ENCODE measurements at regions not wholly inside any gene's neighbourhood (a gene's known extent, or its start where the extent isn't known, plus 50 kb on each side); places are given as distances from the start of the nearest gene placed in this dataset.
"Not testable (repeated sequence)": the region's sequence is repeated elsewhere in the genome, so short reads cannot be mapped to it uniquely, and the experiment has no call there.

DNA sequence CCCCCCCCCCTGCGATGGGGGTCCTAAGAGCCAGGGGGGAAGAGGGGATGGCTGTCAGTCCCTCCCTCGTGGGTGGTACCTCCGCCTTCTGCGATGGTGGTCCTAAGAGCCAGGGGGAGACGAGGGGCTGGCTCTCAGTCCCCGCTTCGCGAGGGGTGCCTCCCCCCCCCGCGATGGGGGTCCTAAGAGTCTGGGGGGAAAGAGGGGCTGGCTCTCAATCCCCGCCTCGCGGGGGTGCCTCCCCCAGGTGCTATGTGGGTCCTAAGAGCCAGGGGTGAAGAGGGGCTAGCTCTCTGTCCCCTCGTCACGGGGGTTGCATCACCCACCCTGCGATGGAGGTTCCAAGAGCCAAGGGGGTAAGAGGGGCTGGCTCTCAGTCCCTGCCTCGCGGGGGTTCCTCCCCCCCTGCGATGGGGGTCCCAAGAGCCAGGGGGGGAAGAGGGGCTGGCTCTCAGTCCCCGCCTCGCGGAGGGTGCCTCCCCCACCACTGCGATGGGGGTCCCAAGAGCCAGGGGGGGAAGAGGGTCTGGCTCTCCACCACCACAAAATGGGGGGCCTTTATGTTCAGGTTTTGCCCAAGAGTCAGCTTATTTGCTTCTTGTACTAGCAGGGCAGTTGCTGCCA is 2323.6 kb upstream of the PCDH20 start:
- ATAC-seq (ENCODE audit: poor library complexity); intact Hi-C loops (cut with DNase I): not testable (repeated sequence)
- peak; percentile 9 for DNase-seq

DNA sequence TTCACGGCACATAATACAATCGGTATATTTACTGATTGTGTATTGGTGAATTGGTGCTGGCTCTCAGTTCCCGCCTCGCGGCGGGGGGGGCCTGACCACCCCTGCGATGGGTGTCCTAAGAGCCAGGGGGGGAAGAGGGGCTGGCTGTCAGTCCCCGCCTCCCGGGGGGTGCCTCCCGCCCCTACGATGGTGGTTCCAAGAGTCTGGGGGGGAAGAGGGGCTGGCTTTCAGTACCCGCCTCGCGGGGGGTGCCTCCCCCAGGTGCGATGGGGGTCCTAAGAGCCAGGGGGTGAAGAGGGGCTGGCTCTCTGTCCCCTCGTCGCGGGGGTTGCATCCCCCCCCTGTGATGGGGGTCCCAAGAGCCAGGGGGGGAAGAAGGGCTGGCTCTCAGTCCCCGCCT is 2321.8 kb upstream of the PCDH20 start:
- no peak for ATAC-seq (ENCODE audit: poor library complexity)
- intact Hi-C loops (cut with DNase I): no loop called here
- DNase-seq: peak; percentile 16

DNA sequence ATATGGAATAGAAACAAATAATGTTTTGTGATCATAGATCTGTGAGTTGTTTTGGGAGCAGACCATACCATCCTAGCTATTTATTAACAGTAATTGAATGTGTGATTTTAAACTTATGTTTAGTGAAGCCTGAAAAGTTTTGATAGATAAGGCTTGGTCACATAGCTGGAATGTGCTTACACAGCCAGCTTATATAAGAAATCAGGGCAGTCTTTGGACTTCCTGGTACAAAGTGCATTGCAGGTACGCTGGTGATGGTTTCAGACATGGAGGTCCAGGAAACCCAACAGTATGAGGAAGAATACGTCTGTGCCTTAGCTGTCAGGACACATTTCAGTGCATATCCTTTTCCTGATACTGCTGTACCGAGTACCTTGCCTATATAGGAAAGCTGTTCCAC is 2316.2 kb upstream of the PCDH20 start:
- ATAC-seq (ENCODE audit: poor library complexity) (no peak), DNase-seq (no peak)
- intact Hi-C loops (cut with DNase I): no loop called here

DNA sequence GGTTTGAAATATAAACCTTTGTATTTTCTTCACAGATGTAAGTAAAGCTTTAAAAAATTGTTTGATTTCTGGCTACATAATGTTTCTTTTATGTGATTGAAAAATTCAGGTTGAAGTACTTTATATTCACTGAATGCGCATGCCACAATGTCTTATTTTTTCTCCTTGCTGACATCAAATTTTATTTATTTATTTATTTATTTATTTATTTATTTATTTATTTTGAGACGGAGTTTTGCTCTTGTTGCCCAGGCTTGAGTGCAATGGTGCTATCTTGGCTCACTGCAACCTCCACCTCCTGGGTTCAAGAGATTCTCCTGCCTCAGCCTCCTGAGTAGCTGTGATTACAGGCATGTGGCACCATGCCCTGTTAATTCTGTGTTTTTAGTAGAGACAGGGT is 2296.5 kb upstream of the PCDH20 start:
- intact Hi-C loops (cut with DNase I); ATAC-seq (ENCODE audit: poor library complexity); DNase-seq: not testable (repeated sequence)

DNA sequence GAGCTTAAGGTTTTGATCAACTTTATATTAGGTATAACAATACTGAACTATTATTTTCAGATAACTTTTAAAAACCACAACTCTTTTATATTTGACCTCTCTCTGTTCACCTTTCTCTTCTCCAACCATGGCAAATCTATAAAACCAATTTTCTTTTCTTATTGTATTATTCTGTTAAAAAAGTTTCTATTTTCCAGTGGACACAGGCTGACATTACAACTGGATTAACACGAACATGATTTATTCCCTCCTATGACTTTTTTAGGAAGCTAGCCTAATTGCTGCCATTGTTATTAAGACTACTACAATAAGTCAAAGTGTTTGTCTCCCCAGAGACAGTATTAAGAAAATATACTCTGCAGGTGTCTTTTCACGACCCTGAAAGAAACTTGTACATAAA is 2291.1 kb upstream of the PCDH20 start:
- ATAC-seq (ENCODE audit: poor library complexity) (no peak), DNase-seq (no peak)
- intact Hi-C loops (cut with DNase I): no loop called here

DNA sequence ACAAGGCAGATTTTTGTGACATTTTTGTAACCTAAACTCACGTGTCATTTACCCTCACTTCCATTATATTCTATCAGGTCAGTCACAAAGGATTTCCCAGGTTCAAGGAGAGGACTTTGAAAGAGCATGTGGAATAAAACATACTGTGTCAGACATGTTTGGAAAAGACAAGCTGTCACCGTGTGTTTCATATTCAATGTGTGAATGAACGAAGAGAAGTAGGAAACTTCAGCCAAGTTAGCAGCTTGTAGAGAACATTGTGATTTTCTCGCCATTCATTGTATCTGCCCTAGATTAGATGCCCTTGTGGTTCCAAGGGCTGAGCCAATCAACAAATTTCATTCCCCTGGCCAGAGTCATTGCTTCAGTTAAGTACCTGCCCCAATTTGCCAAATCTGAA is 2288.9 kb upstream of the PCDH20 start:
- intact Hi-C loops (cut with DNase I): no loop called here
- ATAC-seq (ENCODE audit: poor library complexity): no peak
- no peak for DNase-seq

DNA sequence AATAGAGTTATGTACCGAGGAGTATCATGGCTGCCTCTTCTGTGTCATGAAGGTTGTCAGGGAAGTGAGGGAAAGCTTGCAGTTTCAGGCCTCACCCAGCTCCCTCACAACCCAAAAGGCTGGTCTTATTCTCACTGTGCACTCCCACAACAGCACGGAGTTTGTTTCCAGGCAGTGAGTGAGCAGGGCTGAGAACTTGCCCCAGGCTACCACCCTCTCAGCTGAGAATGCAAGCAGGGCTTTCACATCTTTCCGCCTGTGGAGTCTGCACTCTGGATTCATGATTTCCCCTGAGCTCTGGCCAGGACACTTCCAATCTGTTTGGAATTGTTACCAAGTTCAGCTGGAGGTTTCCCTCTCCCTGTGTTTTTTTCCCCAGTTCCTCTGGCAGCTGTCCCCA is 2284.7 kb upstream of the PCDH20 start:
- intact Hi-C loops (cut with DNase I): no loop called here
- DNase-seq: no peak

DNA sequence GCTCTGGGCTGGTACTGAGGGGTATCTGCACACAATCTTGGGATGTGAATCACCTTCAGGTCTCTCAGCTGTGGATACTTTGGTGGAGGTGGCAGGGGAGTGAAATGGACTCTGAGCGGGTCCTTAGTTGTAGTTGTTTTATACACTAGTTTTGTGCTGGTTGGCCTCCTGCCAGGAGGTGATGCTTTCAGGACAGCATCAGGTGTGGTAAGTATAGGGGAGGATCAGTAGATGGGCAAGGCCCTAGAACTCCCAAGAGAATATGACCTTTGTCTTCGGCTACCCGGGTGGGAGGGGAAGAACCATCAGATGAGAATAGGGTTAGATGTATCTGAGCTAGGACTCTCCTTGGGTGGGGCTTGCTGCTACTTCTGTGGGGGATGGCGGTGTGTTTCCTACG is 2284.3 kb upstream of the PCDH20 start:
- DNase-seq (no peak), ATAC-seq (ENCODE audit: poor library complexity) (no peak)
- intact Hi-C loops (cut with DNase I): no loop called here

More for the DNA sequence above, 2284.7 kb upstream of the PCDH20 start:
- ATAC-seq (ENCODE audit: poor library complexity): no peak

DNA sequence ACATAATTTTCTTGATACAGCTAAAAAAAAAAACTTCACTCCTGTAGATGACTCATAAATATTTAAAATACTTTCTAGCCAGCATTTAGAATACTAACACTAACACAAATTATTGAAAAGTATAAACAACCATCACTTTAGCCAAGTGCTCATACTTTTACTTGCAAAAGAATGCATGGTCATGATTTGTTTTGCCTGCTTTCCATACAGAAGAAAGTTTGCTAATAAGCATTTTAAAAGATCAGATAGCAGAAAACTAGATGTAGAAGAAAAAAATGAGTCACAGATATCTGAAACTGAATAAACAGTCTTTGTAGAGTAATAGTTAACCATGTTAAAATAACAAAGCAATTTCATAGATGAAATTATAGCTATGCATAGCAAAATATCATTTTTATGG is 2280.4 kb upstream of the PCDH20 start:
- DNase-seq (no peak), ATAC-seq (ENCODE audit: poor library complexity) (no peak)
- intact Hi-C loops (cut with DNase I): no loop called here

DNA sequence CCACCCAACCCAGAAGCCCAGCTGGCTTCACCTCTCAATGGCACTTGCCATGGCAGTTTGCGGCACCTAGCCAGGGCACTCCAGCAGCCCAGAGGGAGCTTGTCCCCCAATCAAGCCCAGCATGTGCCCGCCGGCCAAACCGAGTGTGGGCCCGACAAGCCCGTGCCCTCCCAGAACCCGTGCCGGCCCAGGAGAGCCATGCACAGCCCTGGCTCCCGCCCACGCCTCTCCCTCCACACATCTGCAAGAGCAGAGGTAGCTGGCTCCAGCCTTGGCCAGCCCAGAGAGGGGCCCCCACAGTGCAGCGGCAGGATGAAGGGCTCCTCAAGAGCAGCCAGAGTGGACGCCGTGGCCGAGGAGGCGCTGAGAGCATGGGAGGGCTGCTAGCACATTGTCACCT is 2278.0 kb upstream of the PCDH20 start:
- no peak for DNase-seq
- intact Hi-C loops (cut with DNase I): no loop called here
- ATAC-seq (ENCODE audit: poor library complexity): no peak

DNA sequence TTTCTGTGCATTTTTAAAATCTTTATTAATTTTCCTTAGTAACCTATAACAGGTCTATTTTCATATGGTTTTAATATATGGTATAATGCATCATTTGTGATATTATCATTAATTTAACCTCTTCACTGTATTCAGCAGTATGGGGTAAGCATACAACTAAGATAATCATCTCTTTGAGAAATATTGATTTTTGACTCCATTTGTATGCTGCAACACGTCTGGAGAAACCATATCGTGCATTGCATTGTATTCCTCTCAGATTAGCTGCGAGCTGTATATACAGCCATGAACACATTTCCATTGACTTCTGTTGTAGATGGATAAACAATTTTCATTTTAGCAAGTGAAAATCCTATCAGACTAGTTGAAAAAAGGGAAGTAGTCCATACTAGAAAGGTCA is 2275.8 kb upstream of the PCDH20 start:
- ATAC-seq (ENCODE audit: poor library complexity) (no peak), DNase-seq (no peak)
- intact Hi-C loops (cut with DNase I): no loop called here

DNA sequence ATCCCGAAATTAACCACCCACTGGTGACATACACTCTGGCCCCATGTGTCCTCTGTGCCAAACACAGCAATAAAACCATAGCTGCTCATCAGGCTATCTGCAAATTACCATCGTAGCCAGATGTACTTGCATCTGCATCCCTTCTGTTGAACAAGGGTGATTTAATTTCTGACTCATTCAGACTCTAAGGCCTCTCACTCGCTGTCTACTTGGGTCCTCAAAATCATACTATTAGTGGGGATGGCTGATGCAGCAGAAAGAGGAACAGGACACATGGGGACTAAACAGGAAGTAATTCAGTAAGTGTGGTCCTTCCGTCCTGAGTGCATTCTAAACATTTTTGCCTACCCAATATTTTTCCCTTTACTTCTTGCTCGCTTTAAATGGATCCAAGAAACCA is 2275.0 kb upstream of the PCDH20 start:
- no peak for DNase-seq
- ATAC-seq (ENCODE audit: poor library complexity): no peak
- intact Hi-C loops (cut with DNase I): no loop called here

DNA sequence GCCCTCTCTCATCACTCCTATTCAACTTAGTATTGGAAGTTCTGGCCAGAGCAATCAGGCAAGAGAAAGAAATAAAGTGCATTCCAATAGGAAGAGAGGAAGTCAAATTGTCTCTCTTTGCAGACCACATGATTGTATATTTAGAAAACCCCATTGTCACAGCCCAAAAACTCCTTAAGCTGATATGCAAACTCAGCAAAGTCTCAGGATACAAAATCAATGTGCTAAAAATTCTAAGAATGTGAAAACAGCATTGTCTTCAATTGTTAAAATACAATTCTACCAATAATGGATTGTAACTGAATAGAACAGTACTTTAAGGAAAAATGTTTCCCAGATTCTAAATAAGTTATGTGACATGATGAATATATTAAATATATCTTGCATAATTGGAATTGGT is 2269.2 kb upstream of the PCDH20 start:
- DNase-seq (no peak), ATAC-seq (ENCODE audit: poor library complexity) (no peak)
- intact Hi-C loops (cut with DNase I): no loop called here

DNA sequence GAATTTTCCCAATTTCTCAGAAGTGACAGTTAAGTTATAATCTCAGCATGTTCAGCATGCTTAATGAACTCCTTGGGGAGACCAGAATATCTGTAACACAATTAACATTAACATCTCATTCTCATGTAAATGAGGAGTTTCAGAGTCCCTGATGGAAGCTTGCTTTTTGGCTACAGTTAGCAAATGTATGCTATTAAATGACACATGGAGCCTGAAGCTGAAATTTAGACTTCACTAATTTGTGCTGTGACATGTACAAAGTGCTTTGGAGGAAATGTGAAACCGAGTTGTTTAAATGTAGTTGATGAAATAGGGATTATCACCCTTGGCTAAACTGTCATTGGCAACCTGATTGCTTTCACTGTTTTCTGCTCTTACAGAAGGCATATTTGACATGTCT is 2265.1 kb upstream of the PCDH20 start:
- DNase-seq: no peak
- intact Hi-C loops (cut with DNase I): no loop called here
- ATAC-seq (ENCODE audit: poor library complexity): no peak

DNA sequence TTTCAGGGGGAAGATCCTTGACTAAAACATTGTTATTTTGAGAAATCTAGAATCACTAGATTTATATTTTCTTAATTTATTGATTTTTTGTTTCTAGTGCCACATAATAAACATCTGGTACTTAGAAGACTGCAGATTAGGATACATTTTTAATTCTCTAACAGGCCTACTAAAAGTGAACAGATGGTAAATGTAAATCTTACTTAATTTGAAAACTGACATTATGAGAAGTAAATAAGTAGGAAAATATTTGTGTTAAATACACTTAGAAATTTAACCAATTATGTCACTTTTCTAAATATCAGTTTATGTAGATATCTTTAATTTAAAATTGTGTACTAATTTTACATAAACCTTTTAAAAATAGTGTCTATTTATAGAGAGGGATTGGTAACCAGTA is 2255.6 kb upstream of the PCDH20 start:
- ATAC-seq (ENCODE audit: poor library complexity): no peak

DNA sequence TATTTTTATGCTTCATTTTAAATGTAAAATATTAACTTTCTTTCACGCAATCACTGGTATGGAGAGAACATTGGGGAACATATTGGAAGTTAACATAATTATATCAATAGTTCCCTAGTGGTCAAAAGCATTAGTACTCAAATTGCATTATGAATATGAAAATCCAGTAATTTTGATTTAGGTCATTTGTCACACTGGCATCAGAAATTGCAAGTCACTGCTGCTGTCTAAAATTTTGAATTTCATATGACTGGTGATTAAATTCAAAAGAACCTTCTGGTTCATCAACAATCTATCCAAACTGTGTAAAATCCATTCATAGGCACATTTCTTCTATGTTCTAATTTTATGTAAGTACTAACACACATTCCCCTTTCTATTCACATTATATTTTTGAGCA is 2235.7 kb upstream of the PCDH20 start:
- no peak for ATAC-seq (ENCODE audit: poor library complexity)
- no peak for DNase-seq

More for the DNA sequence above, 2255.6 kb upstream of the PCDH20 start:
- intact Hi-C loops (cut with DNase I): no loop called here
- no peak for DNase-seq

DNA sequence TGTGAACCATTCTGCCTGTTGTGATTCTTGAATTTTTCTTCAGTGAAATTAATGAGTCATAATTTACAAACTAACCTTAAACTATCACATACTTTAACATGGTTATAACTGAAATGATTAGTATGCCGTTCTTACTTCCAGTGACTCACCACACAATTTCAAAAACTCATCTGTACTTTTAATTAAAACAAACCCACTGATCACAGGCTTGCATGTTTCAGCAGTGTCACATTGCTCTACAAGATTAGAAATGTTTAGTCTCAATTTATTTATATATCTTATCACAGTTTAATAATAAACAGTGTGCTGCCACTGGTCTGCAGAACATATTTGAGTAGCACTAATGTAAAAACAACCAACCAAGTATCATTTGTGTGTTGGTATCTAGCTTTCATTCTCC is 2227.9 kb upstream of the PCDH20 start:
- intact Hi-C loops (cut with DNase I): no loop called here
- ATAC-seq (ENCODE audit: poor library complexity): no peak
- DNase-seq: no peak

More for the DNA sequence above, 2235.7 kb upstream of the PCDH20 start:
- intact Hi-C loops (cut with DNase I): no loop called here

DNA sequence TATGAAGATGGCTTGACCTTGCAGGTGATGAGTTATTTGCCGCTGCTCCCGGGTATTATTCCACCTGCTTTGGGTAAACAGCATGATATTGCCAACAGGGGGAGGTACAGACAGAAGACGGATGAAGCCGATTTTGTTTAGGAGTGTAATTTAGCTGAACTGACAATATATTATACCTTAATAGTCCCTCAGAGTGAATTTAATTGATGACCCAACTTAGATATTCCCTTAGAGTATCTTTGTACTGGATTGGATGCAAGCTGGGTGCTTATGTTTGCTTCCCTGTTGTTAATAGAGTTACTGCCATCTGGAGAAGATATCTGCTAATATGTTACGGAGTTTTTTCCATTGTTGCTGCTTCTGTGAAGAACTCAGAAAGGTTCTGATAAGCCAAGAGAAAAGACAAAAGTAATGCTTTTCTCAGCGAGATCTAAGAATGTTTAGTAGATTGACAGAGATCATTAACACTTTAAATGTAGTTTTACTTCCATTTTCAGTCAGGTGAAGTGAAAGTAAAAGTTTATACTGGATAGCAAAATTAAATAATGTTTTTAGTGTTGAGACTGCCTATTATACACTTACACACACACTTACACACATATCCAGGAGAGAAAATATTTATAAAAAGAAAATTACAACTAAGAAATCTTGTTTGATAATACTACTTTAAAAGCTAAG is 2220.8 kb upstream of the PCDH20 start:
- intact Hi-C loops (cut with DNase I): no loop called here
- DNase-seq (no peak), ATAC-seq (ENCODE audit: poor library complexity) (no peak)

DNA sequence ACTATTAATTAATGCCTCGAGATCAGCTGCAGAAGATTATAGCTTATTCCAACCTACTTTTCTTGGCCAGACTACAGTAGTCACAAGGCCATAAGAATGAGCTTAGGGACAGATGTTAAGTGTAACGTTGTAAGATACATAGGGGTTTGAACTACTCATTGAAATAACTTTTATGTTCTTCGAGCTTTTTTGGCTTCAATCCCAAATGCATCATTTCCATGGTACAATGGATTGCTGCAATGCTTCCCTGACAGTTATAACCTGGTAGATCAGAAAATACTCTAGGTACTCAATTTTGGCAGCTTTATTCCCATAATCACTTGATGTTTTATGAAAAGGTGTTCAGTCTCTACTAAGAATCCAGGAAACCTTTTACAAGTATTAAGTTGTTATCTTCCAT is 2216.7 kb upstream of the PCDH20 start:
- intact Hi-C loops (cut with DNase I): no loop called here
- no peak for DNase-seq
- no peak for ATAC-seq (ENCODE audit: poor library complexity)

DNA sequence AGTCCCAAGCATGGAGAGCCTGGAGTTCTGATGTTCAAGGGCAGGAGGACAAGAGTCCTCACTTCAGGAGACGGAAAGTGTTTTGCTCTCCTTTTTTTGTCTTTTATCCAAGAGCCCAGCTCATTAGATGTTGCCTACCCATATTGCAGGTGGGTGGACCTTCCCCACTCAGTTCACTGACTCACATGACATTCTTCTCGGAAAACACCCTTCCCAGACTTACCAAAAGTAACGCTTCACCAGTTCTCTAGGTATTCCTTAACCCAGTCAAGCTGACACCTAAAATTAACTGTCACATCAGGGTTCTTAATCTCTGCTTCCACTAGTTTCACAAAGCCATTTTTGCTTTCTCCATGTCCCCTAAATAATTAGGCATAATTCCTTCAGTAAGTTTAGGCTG is 2215.4 kb upstream of the PCDH20 start:
- ATAC-seq (ENCODE audit: poor library complexity) (no peak), DNase-seq (no peak)
- intact Hi-C loops (cut with DNase I): no loop called here

DNA sequence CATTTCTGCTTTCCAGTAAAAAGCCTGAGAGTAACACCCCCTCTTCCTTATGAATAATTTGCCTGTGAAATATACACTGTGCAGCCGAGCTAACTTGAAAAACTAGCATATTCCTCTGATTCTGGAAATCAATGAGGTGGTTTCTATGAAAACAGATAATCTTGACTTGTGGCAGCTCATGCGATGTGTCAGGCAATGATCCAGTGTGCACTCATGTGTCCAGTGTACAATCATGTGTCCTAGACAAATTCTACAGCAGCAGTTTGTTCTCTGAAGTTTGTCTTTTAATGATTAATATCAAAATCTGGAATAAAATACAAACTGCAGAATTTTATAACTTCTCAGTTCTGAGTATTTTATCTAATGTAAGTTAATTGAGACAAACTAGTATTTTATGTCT is 2213.9 kb upstream of the PCDH20 start:
- intact Hi-C loops (cut with DNase I): no loop called here
- DNase-seq: no peak
- no peak for ATAC-seq (ENCODE audit: poor library complexity)
